GM21360 (cell line): ENCODE measurements at regions not wholly inside any gene's neighbourhood (a gene's known extent, or its start where the extent isn't known, plus 50 kb on each side); places are given as distances from the start of the nearest gene placed in this dataset.
"Not testable (repeated sequence)": the region's sequence is repeated elsewhere in the genome, so short reads cannot be mapped to it uniquely, and the experiment has no call there.

Experiments
- ATAC-seq: cut with Tn5 transposase; IDR thresholded peaks from one replicate; pipeline ENCODE4 v1.9.1; 2021; ENCODE audit warnings: mild to moderate bottlenecking, moderate library complexity; ENCODE audit not compliant: unreplicated experiment

- not testable (repeated sequence) for ATAC-seq
Observed at GRCh38 chr21:27968240-27968639, 1001.4 kb upstream of the ADAMTS5 start.

- no peak for ATAC-seq
Observed at GRCh38 chr21:27954543-27955165, 987.8 kb upstream of the ADAMTS5 start.

- ATAC-seq, result no peak
Observed at GRCh38 chr21:27953340-27954045, 986.6 kb upstream of the ADAMTS5 start.

- ATAC-seq, result not testable (repeated sequence)
Observed at GRCh38 chr21:27949093-27949492, 982.2 kb upstream of the ADAMTS5 start.

GRCh38 chr21:27930108-27930767 lies 963.4 kb upstream of the ADAMTS5 start:
- ATAC-seq, result not testable (repeated sequence)

GRCh38 chr21:27929179-27929578 lies 962.3 kb upstream of the ADAMTS5 start:
- not testable (repeated sequence) for ATAC-seq

- ATAC-seq, result not testable (repeated sequence)
Observed at GRCh38 chr21:27928534-27929115, 961.7 kb upstream of the ADAMTS5 start.

- not testable (repeated sequence) for ATAC-seq
Observed at GRCh38 chr21:27921421-27921820, 954.5 kb upstream of the ADAMTS5 start.

GRCh38 chr21:27917966-27918365 lies 951.1 kb upstream of the ADAMTS5 start:
- ATAC-seq, result not testable (repeated sequence)

- not testable (repeated sequence) for ATAC-seq
Observed at GRCh38 chr21:27916326-27916725, 949.4 kb upstream of the ADAMTS5 start.

GRCh38 chr21:27912133-27912532 lies 945.2 kb upstream of the ADAMTS5 start:
- not testable (repeated sequence) for ATAC-seq

GRCh38 chr21:27909487-27909886 lies 942.6 kb upstream of the ADAMTS5 start:
- not testable (repeated sequence) for ATAC-seq

GRCh38 chr21:27908816-27909215 lies 941.9 kb upstream of the ADAMTS5 start:
- ATAC-seq, result not testable (repeated sequence)

- ATAC-seq, result not testable (repeated sequence)
Observed at GRCh38 chr21:27902904-27903303, 936.0 kb upstream of the ADAMTS5 start.

GRCh38 chr21:27893619-27894018 lies 926.7 kb upstream of the ADAMTS5 start:
- not testable (repeated sequence) for ATAC-seq

GRCh38 chr21:27891495-27891894 lies 924.6 kb upstream of the ADAMTS5 start:
- ATAC-seq, result not testable (repeated sequence)

- ATAC-seq, result not testable (repeated sequence)
Observed at GRCh38 chr21:27887808-27888455, 921.0 kb upstream of the ADAMTS5 start.

GRCh38 chr21:27885296-27885711 lies 918.4 kb upstream of the ADAMTS5 start:
- ATAC-seq, result no peak

GRCh38 chr21:27881331-27881730 lies 914.4 kb upstream of the ADAMTS5 start:
- not testable (repeated sequence) for ATAC-seq

GRCh38 chr21:27872411-27872810 lies 905.5 kb upstream of the ADAMTS5 start:
- ATAC-seq, result not testable (repeated sequence)

- not testable (repeated sequence) for ATAC-seq
Observed at GRCh38 chr21:27870755-27871154, 903.9 kb upstream of the ADAMTS5 start.
